HG03354 (cell line): ENCODE measurements at regions not wholly inside any gene's neighbourhood (a gene's known extent, or its start where the extent isn't known, plus 50 kb on each side); places are given as distances from the start of the nearest gene placed in this dataset.
A peak's percentile ranks its signal among the peaks of the same experiment; 100 is the strongest.
"Not testable (repeated sequence)": the region's sequence is repeated elsewhere in the genome, so short reads cannot be mapped to it uniquely, and the experiment has no call there.

Experiments used
- ATAC-seq: cut with Tn5 transposase; IDR thresholded peaks from one replicate; pipeline ENCODE4 v1.9.1; 2021; ENCODE audit warnings: mild to moderate bottlenecking; ENCODE audit not compliant: unreplicated experiment, poor library complexity, severe bottlenecking

- not testable (repeated sequence) for ATAC-seq
Measured at GRCh38 chr10:63827018-63827417, 305.8 kb downstream of the REEP3 start.

- no peak for ATAC-seq
Measured at GRCh38 chr10:63829020-63829419, 307.8 kb downstream of the REEP3 start.

GRCh38 chr10:63829573-63830149 lies 308.5 kb downstream of the REEP3 start:
- no peak for ATAC-seq

GRCh38 chr10:63832686-63833085 lies 311.5 kb downstream of the REEP3 start:
- ATAC-seq = no peak

- ATAC-seq = no peak
Measured at GRCh38 chr10:63833411-63834060, 312.3 kb downstream of the REEP3 start.

- no peak for ATAC-seq
Measured at GRCh38 chr10:63836666-63837442, 315.7 kb downstream of the REEP3 start.

- ATAC-seq = no peak
Measured at GRCh38 chr10:63841761-63842160, 320.6 kb downstream of the REEP3 start.

- ATAC-seq = no peak
Measured at GRCh38 chr10:63843107-63843506, 321.9 kb downstream of the REEP3 start.

GRCh38 chr10:63848871-63849270 lies 327.7 kb downstream of the REEP3 start:
- not testable (repeated sequence) for ATAC-seq

- ATAC-seq = no peak
Measured at GRCh38 chr10:63862860-63863259, 341.7 kb downstream of the REEP3 start.

- ATAC-seq = no peak
Measured at GRCh38 chr10:63865210-63865609, 344.0 kb downstream of the REEP3 start.

- peak; percentile 94 for ATAC-seq
Measured at GRCh38 chr10:63866075-63866746, 345.0 kb downstream of the REEP3 start.

GRCh38 chr10:63866747-63867140 lies 345.5 kb downstream of the REEP3 start:
- ATAC-seq = peak; percentile 77

- no peak for ATAC-seq
Measured at GRCh38 chr10:63878428-63878827, 357.2 kb downstream of the REEP3 start.

GRCh38 chr10:63883861-63884260 lies 362.7 kb downstream of the REEP3 start:
- no peak for ATAC-seq

- ATAC-seq = no peak
Measured at GRCh38 chr10:63884426-63884825, 363.2 kb downstream of the REEP3 start.

- no peak for ATAC-seq
Measured at GRCh38 chr10:63885156-63885555, 364.0 kb downstream of the REEP3 start.

GRCh38 chr10:63886281-63887022 lies 365.3 kb downstream of the REEP3 start:
- ATAC-seq = no peak

GRCh38 chr10:63887023-63887589 lies 365.9 kb downstream of the REEP3 start:
- ATAC-seq = no peak
